ENCODE measurements at regions not wholly inside any gene's neighbourhood (a gene's known extent, or its start where the extent isn't known, plus 50 kb on each side); places are given as distances from the start of the nearest gene placed in this dataset.

GRCh38 chr6:68144667-68145066 is 490.4 kb upstream of the ADGRB3 start:
- H3K4me3 ChIP-seq (ENCODE audit: low read depth, low read length) = no peak overlapping the region
- POLR2A ChIA-PET = no interaction called here
- CTCF ChIA-PET = no interaction called here
- TF ChIP-seq, protein P1, sequence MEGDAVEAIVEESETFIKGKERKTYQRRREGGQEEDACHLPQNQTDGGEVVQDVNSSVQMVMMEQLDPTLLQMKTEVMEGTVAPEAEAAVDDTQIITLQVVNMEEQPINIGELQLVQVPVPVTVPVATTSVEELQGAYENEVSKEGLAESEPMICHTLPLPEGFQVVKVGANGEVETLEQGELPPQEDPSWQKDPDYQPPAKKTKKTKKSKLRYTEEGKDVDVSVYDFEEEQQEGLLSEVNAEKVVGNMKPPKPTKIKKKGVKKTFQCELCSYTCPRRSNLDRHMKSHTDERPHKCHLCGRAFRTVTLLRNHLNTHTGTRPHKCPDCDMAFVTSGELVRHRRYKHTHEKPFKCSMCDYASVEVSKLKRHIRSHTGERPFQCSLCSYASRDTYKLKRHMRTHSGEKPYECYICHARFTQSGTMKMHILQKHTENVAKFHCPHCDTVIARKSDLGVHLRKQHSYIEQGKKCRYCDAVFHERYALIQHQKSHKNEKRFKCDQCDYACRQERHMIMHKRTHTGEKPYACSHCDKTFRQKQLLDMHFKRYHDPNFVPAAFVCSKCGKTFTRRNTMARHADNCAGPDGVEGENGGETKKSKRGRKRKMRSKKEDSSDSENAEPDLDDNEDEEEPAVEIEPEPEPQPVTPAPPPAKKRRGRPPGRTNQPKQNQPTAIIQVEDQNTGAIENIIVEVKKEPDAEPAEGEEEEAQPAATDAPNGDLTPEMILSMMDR (IDR thresholded peaks at IDR 0.05; ENCODE audit: insufficient read depth, low read length, missing control alignments) = no peak
- DNase-seq (ENCODE audit: low read depth, low spot score) = no peak

DNA sequence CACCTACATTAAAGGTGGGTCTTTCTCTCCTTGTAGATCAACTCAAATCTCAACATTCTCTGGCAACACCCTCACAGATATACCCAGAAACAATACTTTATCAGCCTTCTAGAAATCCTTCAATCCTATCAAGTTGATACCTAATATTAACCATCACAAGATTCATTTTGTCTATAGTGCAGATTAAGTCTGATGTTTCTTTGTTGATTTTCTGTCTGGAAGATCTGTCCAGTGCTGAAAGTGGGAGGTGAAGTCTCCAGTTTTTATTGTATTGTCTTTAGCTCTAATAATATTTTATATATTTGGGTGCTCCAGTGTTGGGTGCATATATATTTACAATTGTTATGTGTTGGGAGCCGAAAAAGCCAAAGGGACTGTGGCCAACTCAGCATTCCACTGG is 493.9 kb upstream of the ADGRB3 start:
- ChIA-PET POLR2A (no interaction called here), CTCF (no interaction called here)
- no peak overlapping the region for H3K4me3 ChIP-seq (ENCODE audit: low read depth, low read length)
- DNase-seq (ENCODE audit: low read depth, low spot score) = no peak
- TF ChIP-seq, protein P1 (IDR thresholded peaks at IDR 0.05; ENCODE audit: insufficient read depth, low read length, missing control alignments) = no peak

DNA sequence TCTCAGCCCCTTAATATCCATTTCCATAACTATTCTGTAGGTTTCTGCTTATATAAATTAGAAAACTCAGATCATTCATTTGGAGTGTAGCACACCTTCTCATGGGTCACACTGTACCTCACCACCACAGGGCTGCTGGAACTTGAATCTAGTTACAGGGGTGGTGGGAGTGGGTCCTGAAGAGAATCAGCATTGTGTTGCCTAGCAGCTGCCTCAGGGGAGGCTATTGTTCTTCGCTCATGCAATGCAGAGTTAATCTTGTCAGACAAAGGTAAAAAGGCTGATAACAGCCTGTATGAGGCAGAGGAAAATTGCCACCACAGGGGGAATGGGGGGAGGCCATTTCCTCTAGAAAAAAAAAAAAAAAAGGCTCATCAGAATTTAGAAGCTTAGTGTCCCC is 496.0 kb upstream of the ADGRB3 start:
- ChIA-PET POLR2A (no interaction called here), CTCF (no interaction called here)
- no peak for DNase-seq (ENCODE audit: low read depth, low spot score)
- H3K4me3 ChIP-seq (ENCODE audit: low read depth, low read length) = no peak overlapping the region
- TF ChIP-seq, protein P1 (IDR thresholded peaks at IDR 0.05; ENCODE audit: insufficient read depth, low read length, missing control alignments) = no peak

DNA sequence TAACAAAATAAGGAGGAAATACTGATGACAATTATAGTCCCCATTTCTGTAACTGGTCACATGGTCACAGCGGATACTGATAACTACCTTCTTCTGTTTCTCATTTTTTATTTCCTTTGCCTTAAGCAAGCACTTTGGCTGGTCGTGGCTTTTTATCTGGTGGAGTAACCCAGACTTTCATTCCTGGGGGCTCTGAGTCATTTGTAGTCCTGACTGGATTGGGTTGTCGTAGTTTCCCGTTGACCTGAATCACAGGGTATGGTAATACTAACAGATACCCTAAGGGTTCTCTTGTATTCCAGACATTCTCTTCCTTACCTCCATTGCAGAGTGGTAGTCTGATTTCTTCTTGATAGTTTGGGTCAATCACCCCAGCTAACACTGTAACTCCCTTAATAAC is 500.3 kb upstream of the ADGRB3 start:
- DNase-seq (ENCODE audit: low read depth, low spot score) = no peak
- ChIA-PET CTCF (no interaction called here), POLR2A (no interaction called here)
- no peak overlapping the region for H3K4me3 ChIP-seq (ENCODE audit: low read depth, low read length)
- TF ChIP-seq, protein P1 (IDR thresholded peaks at IDR 0.05; ENCODE audit: insufficient read depth, low read length, missing control alignments) = no peak

DNA sequence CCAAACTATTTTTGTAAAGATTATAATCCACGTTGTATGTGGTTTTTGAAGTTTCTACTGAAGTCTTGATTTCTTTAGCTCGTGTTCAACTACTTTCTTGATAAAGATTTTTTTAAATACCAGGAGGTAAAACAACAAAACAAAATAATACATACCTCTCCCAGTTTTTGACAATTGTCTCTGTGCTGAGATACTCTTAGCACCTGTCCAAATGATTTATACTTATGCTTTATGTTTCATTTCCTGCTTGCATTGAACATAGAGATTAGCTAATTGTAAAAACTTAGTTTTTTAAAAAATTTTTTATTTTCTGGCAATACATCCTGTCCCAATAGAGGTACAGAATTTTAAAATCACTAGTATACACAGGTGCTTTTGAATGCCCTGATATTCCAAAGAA is 506.9 kb upstream of the ADGRB3 start:
- ChIA-PET CTCF (no interaction called here), POLR2A (no interaction called here)
- H3K4me3 ChIP-seq (ENCODE audit: low read depth, low read length) = no peak overlapping the region
- TF ChIP-seq, protein P1 (IDR thresholded peaks at IDR 0.05; ENCODE audit: insufficient read depth, low read length, missing control alignments) = no peak
- no peak for DNase-seq (ENCODE audit: low read depth, low spot score)

DNA sequence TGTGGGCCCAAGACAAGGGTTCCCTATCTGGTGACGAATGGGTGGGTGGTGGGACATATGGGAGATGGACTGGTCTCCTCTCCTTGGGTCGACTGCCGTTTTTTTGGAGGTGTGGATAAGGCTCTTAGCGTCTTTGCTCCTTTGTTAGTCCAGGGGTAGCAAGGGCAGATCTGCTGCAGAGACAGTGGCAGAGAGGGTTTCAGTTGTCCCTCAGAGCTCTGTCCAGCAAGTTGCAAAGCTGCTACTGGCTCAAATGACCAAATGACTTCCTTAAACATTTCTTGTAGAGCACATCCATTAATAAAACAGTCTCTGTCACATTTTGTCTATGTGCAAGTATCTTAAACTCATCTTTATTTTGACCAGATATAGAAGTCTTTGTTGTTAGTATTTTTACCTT is 508.0 kb upstream of the ADGRB3 start:
- no peak for DNase-seq (ENCODE audit: low read depth, low spot score)
- no peak overlapping the region for H3K4me3 ChIP-seq (ENCODE audit: low read depth, low read length)
- TF ChIP-seq, protein P1 (IDR thresholded peaks at IDR 0.05; ENCODE audit: insufficient read depth, low read length, missing control alignments) = no peak
- POLR2A ChIA-PET = no interaction called here
- CTCF ChIA-PET = no interaction called here

Measured in AG04449 (cell line).